ENCODE measurements at regions not wholly inside any gene's neighbourhood (a gene's known extent, or its start where the extent isn't known, plus 50 kb on each side); places are given as distances from the start of the nearest gene placed in this dataset.

DNA sequence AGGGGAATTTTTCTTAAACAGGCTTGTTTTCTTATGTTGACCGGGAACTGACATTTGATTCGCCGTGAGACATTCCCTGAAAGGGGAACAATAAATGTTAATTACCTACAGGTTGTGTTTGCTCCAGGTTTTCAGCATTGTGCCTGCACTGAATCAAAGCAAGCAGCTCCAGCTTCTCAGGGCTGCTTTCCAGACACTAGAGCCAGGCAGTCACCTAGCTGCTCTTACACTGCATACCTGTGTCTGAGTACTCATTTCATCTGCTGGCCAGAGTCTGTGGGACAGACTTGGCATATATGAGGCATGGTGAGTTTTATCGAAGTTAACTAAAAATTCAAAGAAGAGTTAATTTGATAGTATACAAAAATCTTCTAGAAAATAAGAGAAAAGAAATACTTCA, 951.8 kb upstream of the MAP3K7 start:
- no peak for DNase-seq (ENCODE audit: low spot score)

DNA sequence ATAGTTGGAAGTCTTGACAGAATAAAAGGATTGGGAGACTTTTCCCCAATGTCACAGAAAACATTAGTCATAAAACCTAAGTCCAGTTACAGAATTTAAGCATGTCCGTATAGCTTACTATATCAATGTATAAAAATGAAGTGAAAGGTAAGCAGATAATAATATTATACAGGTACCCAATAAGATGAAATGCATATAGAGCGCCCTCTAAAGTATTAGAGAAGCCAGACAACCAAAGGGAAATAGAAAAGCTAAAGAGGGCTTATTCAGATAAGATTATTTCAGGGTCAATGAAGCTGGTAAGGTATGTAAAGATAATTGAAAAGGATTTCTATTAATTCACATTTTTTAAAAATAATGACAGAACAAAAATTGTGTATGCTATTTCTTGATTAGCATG, 947.7 kb upstream of the MAP3K7 start:
- no peak for DNase-seq (ENCODE audit: low spot score)

DNA sequence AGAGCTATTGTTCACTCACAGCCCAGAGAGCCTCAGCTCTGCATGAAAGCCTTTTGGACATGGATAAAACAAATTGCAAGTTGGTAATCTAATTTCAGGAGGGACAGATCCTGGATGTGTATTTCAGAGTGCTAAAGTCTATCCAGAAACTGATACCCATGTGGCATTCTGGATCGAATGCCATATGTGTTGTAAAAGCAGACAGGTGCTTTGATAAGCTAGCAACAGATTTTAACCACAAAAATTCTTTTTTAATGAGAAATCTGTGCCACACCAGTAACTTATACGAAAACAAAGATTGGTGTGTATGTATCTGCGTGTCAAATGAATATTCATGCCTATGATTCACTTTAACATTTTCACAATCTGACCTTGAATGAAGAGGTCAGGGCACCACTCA, 936.6 kb upstream of the MAP3K7 start:
- no peak for DNase-seq (ENCODE audit: low spot score)

DNA sequence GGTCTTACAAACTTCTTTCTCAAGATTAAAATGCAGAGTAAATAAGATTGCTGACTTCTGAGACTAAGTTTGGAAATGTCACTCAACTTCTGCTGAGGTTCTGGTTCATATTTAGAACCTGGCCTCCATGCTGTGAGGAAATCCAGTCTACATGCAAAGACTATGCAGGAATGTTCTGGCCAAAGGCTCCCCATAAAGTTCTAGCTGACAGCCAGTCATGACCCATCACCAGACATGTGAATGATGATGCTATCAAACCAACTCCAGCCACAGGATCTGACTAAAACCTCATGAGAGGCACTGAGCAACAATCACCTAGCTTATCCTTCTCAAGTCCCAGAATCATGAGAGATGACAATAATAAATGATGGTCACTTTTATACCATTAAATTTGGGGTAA, 935.1 kb upstream of the MAP3K7 start:
- DNase-seq (ENCODE audit: low spot score), result no peak

DNA sequence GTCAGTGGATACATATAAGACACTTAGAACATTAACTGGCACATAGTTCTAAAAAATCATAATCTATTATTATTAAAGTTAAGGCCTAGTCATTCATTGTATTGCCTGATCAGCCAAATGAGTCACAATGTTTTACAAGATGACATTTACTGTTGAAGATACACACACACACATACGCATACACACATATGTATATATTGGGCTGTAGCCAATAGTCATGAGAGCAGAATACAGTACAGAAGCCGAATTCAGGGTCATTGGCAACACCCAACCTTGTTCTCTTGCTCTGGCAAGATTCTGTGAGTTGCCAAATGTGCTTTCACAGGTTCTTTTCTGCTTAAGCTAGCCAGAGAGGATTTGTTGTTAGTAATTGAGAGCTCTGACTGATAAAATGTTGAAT, 922.8 kb upstream of the MAP3K7 start:
- no peak for DNase-seq (ENCODE audit: low spot score)

DNA sequence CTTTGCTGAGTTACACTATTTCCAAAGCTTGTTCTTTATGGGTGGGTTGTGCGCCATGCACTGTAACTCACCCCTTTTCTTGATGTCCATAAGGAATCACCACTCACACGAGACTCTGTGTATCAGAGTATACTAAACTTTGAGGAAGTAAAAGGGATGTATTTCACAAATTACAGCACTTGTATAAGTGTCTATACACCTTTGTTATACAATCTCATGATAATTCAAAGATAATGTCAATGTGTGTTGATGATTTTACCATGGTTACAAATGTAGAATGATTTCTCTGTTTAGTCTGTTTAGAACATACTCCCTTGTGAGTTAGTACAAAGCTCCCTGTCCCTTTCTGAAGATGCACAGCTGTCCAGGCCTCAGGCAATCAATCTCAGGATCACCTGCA, 922.2 kb upstream of the MAP3K7 start:
- no peak for DNase-seq (ENCODE audit: low spot score)

DNA sequence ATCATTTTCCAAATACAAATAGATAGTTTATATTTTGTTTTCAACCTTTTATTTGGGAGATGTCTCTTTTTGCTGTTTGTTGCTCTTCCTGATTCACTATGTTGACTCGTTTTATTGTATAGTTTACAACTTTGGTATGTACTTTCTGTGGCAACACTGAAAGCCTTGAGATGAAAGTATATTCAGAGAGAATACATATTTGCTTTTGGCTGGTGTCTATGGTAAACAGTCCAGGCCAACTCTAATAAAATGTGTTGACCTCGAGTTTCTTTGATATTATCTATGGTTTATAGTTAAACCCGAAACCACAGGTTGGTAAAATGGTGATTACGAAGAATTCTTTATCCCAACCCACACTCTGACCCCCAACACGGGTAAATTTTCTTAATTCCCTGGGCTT, 919.6 kb upstream of the MAP3K7 start:
- no peak for DNase-seq (ENCODE audit: low spot score)

DNA sequence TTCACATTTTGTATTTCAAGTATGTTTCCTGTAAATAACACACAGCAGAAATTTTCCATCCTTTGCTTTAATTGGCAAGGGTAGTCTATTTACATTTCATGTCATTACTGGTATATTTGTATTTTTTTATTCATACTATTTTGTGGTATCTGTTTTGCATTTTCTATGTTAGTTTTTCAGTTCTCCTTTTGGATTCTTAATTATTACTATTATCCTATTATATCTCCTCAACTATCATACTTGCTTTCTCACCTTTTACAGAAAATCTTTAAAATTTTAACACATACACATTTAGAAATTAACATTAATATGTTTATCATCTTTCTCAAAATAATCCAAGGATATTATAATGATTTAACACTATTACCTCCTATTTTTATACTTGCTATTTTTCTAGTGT, 918.3 kb upstream of the MAP3K7 start:
- DNase-seq (ENCODE audit: low spot score), result no peak

DNA sequence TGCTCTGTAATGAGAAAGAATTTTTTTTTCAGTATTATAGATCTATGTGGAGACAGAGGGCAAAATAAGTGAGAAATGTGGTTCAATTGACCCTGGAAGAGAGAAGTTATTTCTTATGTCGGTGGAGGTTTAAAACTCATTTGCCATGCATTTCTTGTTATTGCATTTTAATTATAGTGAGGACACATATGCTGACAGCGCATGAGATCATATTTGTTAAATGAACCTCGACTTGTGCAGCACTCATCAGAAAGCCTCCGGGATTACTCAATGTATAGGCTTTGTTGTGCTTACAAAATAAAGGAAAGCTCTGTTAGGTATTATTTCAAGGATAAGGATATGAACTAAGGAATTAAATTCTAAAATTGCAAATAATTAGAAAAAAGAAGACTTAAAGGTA, 915.1 kb upstream of the MAP3K7 start:
- no peak for DNase-seq (ENCODE audit: low spot score)

DNA sequence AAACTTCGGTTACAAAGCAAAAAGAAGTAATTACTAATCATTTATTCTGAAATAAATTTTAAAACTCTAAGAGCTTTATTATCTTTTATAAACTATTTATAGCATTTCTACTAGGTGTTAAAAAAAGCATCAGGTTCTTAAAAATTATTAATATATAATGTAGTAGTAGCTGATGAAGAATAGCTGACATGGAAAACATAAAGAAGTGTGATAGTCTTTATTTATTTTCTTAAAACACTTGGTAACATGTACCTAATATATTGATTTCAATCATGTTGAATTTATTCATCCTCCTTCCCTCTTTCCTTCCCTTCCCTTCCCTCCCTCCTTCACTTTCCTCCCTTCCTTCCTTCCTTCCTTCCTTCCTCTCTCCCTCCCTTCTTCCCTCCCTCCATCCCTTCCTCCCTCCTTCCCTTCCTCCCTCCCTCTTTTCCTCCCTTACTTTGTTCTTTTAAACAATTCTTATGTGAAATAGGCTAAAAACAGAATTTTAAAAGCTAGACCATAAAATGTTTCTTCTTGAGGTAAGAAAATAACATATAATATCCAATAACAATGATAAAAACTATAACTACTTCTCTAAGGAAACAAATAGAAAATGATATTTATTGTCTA, 913.9 kb upstream of the MAP3K7 start:
- no peak for DNase-seq (ENCODE audit: low spot score)

DNA sequence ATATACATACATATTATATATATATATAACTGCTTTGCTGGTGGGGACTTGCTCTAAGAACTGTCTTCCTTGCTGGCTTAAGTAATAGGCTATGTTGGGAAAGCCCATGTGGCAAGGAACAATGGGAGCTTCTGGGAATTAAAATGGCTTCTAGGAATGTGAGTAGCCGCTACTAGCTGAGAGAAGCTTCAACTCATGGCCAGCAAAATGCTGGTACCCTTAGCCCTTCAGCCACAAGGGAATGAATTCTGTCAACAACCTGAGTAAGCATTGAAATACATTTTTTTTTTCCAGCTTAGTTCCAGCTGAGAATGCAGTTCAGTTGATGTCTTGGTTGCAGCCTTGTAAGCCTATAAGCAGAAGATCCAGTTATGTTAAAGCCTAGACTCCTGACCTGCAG, 911.7 kb upstream of the MAP3K7 start:
- DNase-seq (ENCODE audit: low spot score), result no peak

DNA sequence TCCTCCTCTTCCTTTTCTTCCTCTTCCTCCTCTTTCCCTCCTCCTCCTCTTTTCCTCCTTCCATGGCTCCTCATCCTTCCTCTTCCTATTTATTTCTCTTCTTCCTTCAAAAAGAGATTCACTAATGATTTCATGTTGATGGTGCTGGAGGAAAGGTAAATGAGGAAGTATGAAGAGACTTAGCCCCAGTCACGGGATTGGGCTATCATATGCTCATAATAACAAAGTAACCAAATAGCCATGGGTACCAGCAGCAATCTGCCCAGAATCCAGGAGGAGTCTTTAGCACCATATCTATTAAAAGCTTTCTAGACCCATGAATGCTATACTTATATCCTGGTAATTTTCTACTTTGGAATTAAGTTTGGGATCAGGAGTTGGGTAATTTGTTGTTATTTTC, 910.9 kb upstream of the MAP3K7 start:
- no peak for DNase-seq (ENCODE audit: low spot score)

DNA sequence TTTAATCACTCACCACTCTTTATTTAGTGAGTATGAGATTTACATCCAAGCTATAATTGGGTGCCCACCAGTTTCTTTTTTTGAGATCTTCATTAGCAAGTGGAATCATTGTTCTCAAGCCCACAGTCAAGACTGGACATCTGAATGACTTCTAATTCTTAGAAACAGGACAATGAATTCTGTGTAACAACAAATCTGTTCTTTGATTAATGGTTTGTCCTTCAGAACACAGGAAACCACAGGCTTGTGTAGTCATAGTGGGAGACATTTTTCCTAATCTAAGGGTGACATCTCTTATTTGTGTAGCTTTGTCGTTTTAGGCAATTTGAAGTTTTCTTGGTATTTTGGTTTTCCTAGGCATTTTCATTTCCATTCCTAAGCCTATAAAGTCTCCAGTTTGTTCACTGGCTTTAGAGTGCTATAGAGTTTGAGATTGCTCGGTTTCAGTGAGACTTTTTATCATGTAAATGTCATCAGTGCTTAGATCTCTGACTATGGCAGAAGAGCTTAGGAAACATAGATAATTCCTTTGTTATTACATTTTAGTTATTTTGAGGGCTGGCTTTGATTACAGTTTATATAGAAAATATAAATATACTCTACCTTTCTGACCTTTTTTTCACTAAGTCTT, 903.9 kb upstream of the MAP3K7 start:
- DNase-seq (ENCODE audit: low spot score), result no peak

DNA sequence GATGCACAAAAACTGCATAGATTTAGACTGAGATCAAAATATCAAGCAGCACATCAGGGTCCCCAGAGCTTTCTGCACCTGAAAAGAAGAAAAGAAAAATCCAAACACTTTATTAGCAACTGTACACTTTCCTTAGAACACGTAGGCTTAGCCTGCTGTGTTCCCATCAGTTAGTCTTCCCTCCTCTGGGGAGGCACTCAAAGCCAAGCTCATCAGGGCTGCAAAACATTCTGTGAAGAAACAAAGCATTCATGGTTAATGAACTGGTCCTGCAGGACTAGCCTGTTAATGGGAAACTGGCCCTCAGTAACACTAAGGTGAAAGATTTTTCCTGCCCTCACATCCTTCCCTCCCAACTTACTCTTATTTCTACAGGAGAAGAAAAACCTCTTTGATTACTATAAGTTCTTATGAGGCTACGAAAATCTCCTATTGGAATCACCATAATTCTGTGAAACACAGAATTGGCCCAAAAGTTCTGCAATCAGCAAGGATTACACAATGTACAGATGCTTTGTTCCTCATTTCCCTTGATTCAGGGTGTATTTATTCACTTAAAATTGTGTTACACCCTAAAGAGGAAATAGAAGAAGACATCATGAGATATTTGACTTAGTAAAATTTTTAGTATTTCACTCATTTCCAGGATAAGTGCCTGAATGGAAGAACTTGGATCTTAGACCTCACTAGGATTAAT, 901.0 kb upstream of the MAP3K7 start:
- no peak for DNase-seq (ENCODE audit: low spot score)

DNA sequence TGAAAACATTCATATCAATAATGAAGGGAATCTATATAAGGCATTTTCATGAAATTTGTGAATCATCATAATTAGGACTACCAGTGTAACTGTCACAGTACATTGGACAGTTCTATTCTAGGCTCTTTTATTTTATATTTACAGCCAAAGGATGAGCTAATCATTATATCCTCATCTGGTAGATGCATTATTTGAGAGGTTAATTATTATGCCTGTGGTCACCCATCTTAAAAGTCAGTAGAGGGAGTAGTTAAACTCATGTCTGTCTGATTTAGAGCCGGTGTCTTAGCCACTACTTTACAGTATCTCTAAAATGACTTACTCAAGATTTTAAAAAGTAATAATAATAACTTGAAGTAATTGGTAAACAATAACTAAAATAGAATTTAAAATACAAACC, 899.3 kb upstream of the MAP3K7 start:
- no peak for DNase-seq (ENCODE audit: low spot score)

DNA sequence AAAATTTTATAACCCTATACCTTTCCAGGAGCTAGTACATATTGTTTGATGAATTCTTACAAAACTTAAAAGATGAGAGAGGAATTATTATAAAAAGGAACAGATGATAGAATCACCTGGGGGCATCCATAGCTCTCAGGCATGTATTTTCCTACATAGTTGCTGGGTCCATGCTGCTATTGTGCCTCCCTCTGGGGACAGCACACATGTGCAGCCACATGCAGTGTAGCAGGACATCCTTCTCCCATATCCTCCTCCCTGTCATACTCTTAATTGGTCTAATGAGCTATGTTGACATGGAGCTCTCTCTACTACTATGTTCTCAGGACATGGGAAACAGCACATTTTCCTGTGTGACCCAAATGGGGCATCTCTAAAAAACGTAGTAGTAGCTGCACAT, 898.2 kb upstream of the MAP3K7 start:
- no peak for DNase-seq (ENCODE audit: low spot score)

DNA sequence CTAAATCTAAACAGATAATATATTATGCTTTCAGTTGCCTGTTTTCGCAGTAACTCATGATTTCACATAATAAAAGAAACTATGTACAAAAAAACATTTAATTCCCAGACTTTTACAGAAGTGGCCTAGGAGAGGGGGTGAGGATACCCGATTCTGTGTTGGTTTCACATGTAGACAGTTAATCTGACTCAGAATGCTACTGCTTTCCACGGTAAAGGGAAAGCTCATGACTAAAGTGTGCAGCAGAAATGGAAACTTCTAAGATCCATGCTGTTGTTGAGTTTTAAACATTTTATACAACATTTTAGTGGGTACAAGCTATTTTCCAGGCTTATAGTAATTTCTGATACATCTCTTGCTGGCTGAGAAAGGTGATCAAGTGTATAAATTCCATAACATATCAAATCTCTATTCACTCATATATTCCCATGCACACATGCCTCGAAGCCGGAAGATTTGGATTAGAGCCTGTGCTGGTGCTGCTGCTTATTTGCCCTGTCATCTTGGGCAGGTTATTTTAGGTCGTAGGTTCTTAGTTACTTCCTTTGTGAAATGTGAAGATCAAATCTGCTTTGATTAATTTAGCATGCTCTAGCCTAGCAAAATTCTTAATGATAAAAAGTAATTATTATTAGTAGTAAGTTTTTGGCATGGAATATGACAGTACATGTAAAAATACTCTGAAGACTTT, 896.7 kb upstream of the MAP3K7 start:
- DNase-seq (ENCODE audit: low spot score), result no peak

DNA sequence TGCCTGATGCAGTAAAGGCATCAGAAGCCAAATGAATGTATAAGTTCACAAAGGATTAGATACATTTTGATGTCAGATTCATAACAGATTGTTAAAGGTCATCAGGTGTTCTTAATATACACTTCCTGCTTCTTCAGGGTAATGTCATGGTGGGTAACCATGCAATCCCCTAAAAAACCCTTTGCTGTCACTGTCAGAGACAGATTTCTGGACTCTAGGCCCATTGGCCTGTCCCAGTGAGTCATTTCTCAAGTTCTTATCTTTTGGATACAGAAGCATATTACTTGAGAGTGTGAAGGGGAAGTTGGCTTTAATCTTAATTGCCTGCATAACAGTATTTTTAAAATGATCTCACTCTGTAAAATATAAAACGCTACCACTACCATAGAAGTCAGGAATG, 895.6 kb upstream of the MAP3K7 start:
- DNase-seq (ENCODE audit: low spot score), result no peak

DNA sequence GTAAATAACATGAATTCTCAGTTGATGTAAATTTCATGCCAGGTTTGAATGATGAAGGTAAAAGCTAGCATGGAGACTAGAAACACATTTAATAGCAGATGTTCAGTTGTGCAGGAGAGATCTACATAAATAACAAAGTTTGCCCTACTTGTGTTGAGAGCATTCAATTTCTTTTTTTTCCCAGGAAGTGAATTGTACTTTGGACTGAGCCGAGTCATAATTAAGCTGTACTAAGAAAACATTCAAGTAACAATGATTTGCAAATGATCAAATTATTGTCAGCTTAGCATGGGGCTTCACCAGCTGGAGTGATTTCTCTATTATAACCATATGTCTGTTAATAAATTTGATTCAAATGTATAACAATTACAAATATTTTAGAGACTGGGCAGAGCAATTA, 893.5 kb upstream of the MAP3K7 start:
- DNase-seq (ENCODE audit: low spot score), result no peak

DNA sequence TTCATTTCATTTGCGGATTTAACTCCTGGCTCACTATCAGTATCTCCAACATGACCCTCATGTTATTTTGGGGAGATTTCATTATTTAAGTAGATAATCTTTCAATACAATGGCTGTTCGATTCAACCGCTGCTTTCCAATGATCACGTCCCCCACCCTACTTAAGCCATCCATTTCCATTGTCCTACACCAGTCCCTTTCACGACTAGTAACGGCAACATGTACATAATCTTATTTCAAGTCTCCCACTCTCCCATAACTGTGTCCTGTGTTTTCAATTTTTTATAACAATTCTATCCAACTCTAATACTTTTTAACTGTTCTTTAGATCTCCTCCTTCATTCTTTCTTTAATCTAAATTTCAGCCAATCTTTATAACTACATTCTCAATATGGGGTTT, 890.8 kb upstream of the MAP3K7 start:
- DNase-seq (ENCODE audit: low spot score), result no peak

DNA sequence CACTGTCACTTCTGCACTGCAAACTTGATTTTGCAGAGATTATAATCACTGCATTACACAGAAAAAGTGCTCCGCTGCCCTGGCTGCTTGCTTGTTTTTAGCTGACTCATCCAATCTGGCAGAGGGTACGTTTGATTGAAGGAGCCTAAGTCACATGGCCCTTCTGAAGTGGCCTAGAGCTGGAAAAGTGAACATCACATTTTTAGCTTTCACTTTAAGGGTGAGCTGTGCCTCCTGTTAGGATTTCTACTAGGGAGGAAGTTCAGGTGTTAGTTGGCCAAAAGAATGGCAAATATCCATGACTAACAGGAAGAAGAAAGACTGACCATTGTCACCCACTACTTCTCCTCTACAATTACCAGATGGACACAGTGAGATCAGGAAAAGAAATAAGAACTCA, 889.1 kb upstream of the MAP3K7 start:
- DNase-seq (ENCODE audit: low spot score), result no peak

DNA sequence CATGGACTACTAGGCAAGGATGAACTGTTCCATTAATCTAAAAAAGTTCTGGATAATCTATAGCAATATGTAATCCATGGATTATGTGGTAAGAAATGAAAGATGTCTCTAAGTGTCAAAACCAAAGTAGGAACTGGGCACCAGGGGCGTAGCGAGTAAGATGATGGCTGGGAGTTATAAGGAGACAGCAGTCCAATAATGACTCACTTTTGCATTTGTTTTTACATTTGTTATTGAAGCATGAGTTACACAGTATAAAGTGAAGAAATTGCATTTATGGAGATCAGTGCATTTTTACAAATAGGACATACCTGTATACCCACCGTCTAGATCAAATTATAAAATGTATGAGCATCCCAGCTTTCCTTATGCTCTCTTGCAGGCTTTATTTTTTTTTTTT, 878.5 kb upstream of the MAP3K7 start:
- no peak for DNase-seq (ENCODE audit: low spot score)

DNA sequence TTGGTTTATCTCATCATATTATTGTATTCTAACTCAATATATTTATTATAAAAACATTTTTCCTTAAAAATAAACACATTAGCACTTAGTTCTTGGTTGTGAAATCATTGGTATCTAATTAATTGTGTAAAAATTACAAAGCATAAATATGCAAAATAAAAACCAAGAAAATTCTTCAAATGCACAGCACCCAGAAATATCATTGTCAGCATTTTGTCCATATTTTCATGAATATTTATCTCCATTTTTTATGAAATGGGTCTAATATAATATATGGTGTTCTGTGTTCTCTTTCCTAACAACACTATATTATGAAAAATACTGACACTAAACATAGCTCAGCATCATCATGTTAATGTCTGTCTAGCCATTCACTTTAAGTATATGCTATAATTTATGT, 877.8 kb upstream of the MAP3K7 start:
- DNase-seq (ENCODE audit: low spot score), result no peak

All from CD4-positive, alpha-beta T cell treated with Interleukin-6 at 100 ng/mL for 8 hours (primary cell).